Smooth muscle cell (in vitro differentiated cells): ENCODE measurements at regions not wholly inside any gene's neighbourhood (a gene's known extent, or its start where the extent isn't known, plus 50 kb on each side); places are given as distances from the start of the nearest gene placed in this dataset.

Experiments
- DNase-seq: peaks from one replicate; lab custom pipeline; 2025; ENCODE audit not compliant: unreplicated experiment; lab: John Stamatoyannopoulos, UW
- H2AFZ ChIP-seq: fragments of 200-600 bp; sonication (generic); 2 replicates; pipeline ENCODE4 v1.6.0; 2016; ENCODE audit warnings: antibody characterized with exemption, low read depth, mild to moderate bottlenecking
- H3F3A ChIP-seq: fragments of 200-600 bp; sonication (generic); 2 replicates; pipeline ENCODE4 v1.6.0; 2017; ENCODE audit warnings: antibody characterized with exemption, low read depth
- H3K27ac ChIP-seq: fragments of 200-600 bp; sonication (generic); 2 replicates; pipeline ENCODE4 v1.5.1; 2016; ENCODE audit warnings: low read depth, mild to moderate bottlenecking
- H3K27me3 ChIP-seq: fragments of 200-600 bp; sonication (generic); 2 replicates; pipeline ENCODE4 v1.6.1; 2016; ENCODE audit warnings: low read depth, mild to moderate bottlenecking
- H3K36me3 ChIP-seq: fragments of 200-600 bp; sonication (generic); 2 replicates; pipeline ENCODE4 v1.5.1; 2016; ENCODE audit warnings: low read depth
- H3K4me1 ChIP-seq: fragments of 200-600 bp; sonication (generic); 2 replicates; pipeline ENCODE4 v1.5.1; 2016; ENCODE audit warnings: low read depth
- H3K4me2 ChIP-seq: fragments of 200-600 bp; sonication (generic); 2 replicates; pipeline ENCODE4 v1.6.0; 2016; ENCODE audit warnings: mild to moderate bottlenecking
- H3K4me3 ChIP-seq: fragments of 200-600 bp; sonication (generic); 2 replicates; pipeline ENCODE4 v1.5.1; 2016; ENCODE audit warnings: mild to moderate bottlenecking
- H3K79me2 ChIP-seq: fragments of 200-600 bp; sonication (generic); 2 replicates; pipeline ENCODE4 v1.6.0; 2016; ENCODE audit warnings: low read depth, mild to moderate bottlenecking
- H3K9ac ChIP-seq: fragments of 200-600 bp; sonication (generic); 2 replicates; pipeline ENCODE4 v1.6.0; 2016; ENCODE audit warnings: low read depth
- H3K9me3 ChIP-seq: fragments of 200-600 bp; sonication (generic); replicated peaks from 2 replicates; pipeline ENCODE4 v1.5.1; 2016; ENCODE audit warnings: low read depth
- H4K20me1 ChIP-seq: fragments of 200-600 bp; sonication (generic); 2 replicates; pipeline ENCODE4 v1.6.0; 2016; ENCODE audit warnings: low read depth
- CTCF ChIP-seq: fragments of 200-600 bp; sonication (generic); IDR thresholded peaks from 2 replicates; pipeline ENCODE4 v1.5.1; 2017; ENCODE audit warnings: borderline replicate concordance, mild to moderate bottlenecking, antibody characterized with exemption; ENCODE audit not compliant: insufficient read depth, poor library complexity, severe bottlenecking
- WGBS: methylation state at CpG from one replicate; pipeline ENCODE4 v1.1.7; 2016; ENCODE audit warnings: low lambda C conversion rate; 5-methylcytosine and 5-hydroxymethylcytosine counted together

- no peaks in the 10 kb centered on the region for H3F3A ChIP-seq
- peaks cover 9% of the 10 kb centered on the region for H3K4me1 ChIP-seq
- no peaks in the 10 kb centered on the region for H3K79me2 ChIP-seq
- no peak overlapping the region for H3K27ac ChIP-seq
- no peaks in the 10 kb centered on the region for H3K9me3 ChIP-seq
- no peak for DNase-seq
- H3K4me2 ChIP-seq: no peak overlapping the region
- no peak overlapping the region for H3K9ac ChIP-seq
- H2AFZ ChIP-seq: no peak overlapping the region
- peaks cover 14% of the 10 kb centered on the region for H3K27me3 ChIP-seq
- H4K20me1 ChIP-seq: no peaks in the 10 kb centered on the region
- no peak for TF ChIP-seq CTCF
- H3K36me3 ChIP-seq: no peaks in the 10 kb centered on the region
- 70% methylated on average over 5 of the region's 5 CpGs for WGBS
- no peak overlapping the region for H3K4me3 ChIP-seq
Measured at GRCh38 chr10:7475939-7476338, 65.1 kb upstream of the SFMBT2 start.

- Histone ChIP-seq H3K27me3 (peaks cover 18% of the 10 kb centered on the region), H3K36me3 (no peaks in the 10 kb centered on the region), H4K20me1 (no peaks in the 10 kb centered on the region), H3K27ac (no peak overlapping the region), H3K9me3 (no peaks in the 10 kb centered on the region), H3K79me2 (no peaks in the 10 kb centered on the region), H3K9ac (no peak overlapping the region), H3K4me2 (no peak overlapping the region), H3K4me1 (peaks cover 9% of the 10 kb centered on the region), H3K4me3 (no peak overlapping the region), H2AFZ (no peak overlapping the region), H3F3A (no peaks in the 10 kb centered on the region)
- TF ChIP-seq CTCF: no peak
- DNase-seq: no peak
- 75% methylated on average over 26 of the region's 26 CpGs for WGBS
Measured at GRCh38 chr10:7475046-7475911, 64.4 kb upstream of the SFMBT2 start.

GRCh38 chr10:7474388-7474787 is 63.6 kb upstream of the SFMBT2 start:
- Histone ChIP-seq H3K4me2 (no peak overlapping the region), H3K9ac (no peak overlapping the region), H3K27ac (no peak overlapping the region), H3F3A (no peaks in the 10 kb centered on the region), H3K4me3 (no peak overlapping the region), H4K20me1 (no peaks in the 10 kb centered on the region), H3K79me2 (no peaks in the 10 kb centered on the region), H3K9me3 (no peaks in the 10 kb centered on the region), H3K36me3 (no peaks in the 10 kb centered on the region), H3K4me1 (peaks cover 9% of the 10 kb centered on the region), H3K27me3 (peaks cover 19% of the 10 kb centered on the region), H2AFZ (no peak overlapping the region)
- WGBS: 94% methylated on average over 7 of the region's 7 CpGs
- no peak for TF ChIP-seq CTCF
- no peak for DNase-seq

GRCh38 chr10:7473474-7473873 is 62.6 kb upstream of the SFMBT2 start:
- Histone ChIP-seq H3K79me2 (no peaks in the 10 kb centered on the region), H3K4me1 (peaks cover 9% of the 10 kb centered on the region), H3K27me3 (peaks cover 19% of the 10 kb centered on the region), H3K4me3 (no peak overlapping the region), H2AFZ (no peak overlapping the region), H3K36me3 (no peaks in the 10 kb centered on the region), H4K20me1 (no peaks in the 10 kb centered on the region), H3K27ac (no peak overlapping the region), H3K9me3 (no peaks in the 10 kb centered on the region), H3F3A (no peaks in the 10 kb centered on the region), H3K4me2 (no peak overlapping the region), H3K9ac (no peak overlapping the region)
- DNase-seq: no peak
- no peak for TF ChIP-seq CTCF
